SK-N-SH (cell line): ENCODE measurements at regions not wholly inside any gene's neighbourhood (a gene's known extent, or its start where the extent isn't known, plus 50 kb on each side); places are given as distances from the start of the nearest gene placed in this dataset.

ENCODE experiments used
- CTCF ChIA-PET: fragments of 300-600, 350-600 bp; formaldehyde crosslinking; extraction: SDS; loops from one replicate; lab custom pipeline; 2021; lab: Yijun Ruan, JAX
- POLR2A ChIA-PET: fragments of 350-600 bp; sonication (Branson Sonifier 250); formaldehyde crosslinking; extraction: SDS; loops from one replicate; lab custom pipeline; 2020; ENCODE audit warnings: antibody characterized with exemption, inconsistent platforms; lab: Yijun Ruan, JAX
- DNase-seq: peaks from one replicate; pipeline ENCODE4 v3.0.0; 2012
- H2AFZ ChIP-seq: fragments of 200-600 bp; sonication (generic); 2 replicates; pipeline ENCODE4 v1.8.1; 2016; ENCODE audit warnings: antibody characterized with exemption, mild to moderate bottlenecking, low read depth
- H3F3A ChIP-seq: fragments of 200-600 bp; sonication (generic); replicated peaks from 2 replicates; pipeline ENCODE3; 2016; ENCODE audit warnings: antibody characterized with exemption, mild to moderate bottlenecking; ENCODE audit not compliant: insufficient read depth
- H3K27ac ChIP-seq, 2 experiments: fragments of 200-500 bp in 1 of 2; fragments of 200-600 bp in 1 of 2; sonication (Bioruptor generic) in 1 of 2; sonication (generic), shearing (Covaris generic) in 1 of 2; 2 replicates each; pipeline versions ENCODE4 v1.5.1 to v1.6.1; 2014 to 2016; ENCODE audit warnings: low read depth in 2 of 2, inconsistent platforms in 1 of 2, low read length in 1 of 2, mild to moderate bottlenecking in 1 of 2, mixed read lengths in 1 of 2
- H3K27me3 ChIP-seq: fragments of 200-600 bp; sonication (generic), shearing (Covaris generic); 2 replicates; pipeline ENCODE4 v1.6.1; 2016; ENCODE audit warnings: mixed run types; ENCODE audit not compliant: insufficient read depth
- H3K36me3 ChIP-seq, 2 experiments: fragments of 200-500 bp in 1 of 2; fragments of 200-600 bp in 1 of 2; sonication (Bioruptor generic) in 1 of 2; sonication (generic) in 1 of 2; replicated peaks in 1 of 2; 2 replicates each; pipeline versions ENCODE3 to v1.5.1; 2014 to 2016; ENCODE audit warnings: low read length in 1 of 2, mild to moderate bottlenecking in 1 of 2; ENCODE audit not compliant: insufficient read depth in 2 of 2, control insufficient read depth in 1 of 2
- H3K4me1 ChIP-seq, 2 experiments: fragments of 200-500 bp in 1 of 2; fragments of 200-600 bp in 1 of 2; sonication (Bioruptor generic) in 1 of 2; sonication (generic), shearing (Covaris generic) in 1 of 2; 2 replicates each; pipeline versions ENCODE4 v1.5.1 to v1.6.1; 2014 to 2016; ENCODE audit warnings: low read depth in 1 of 2, low read length in 1 of 2, mixed run types in 1 of 2; ENCODE audit not compliant: insufficient read depth in 2 of 2, control insufficient read depth in 1 of 2
- H3K4me2 ChIP-seq: fragments of 200-600 bp; sonication (generic), shearing (Covaris generic); 2 replicates; pipeline ENCODE4 v1.6.1; 2017; ENCODE audit warnings: mixed run types
- H3K4me3 ChIP-seq, 2 experiments: fragments of 200-500 bp in 1 of 2; fragments of 200-600 bp in 1 of 2; sonication (Bioruptor generic) in 1 of 2; sonication (generic), shearing (Covaris generic) in 1 of 2; 2 replicates each; pipeline versions ENCODE4 v1.5.1 to v1.8.1; 2014 to 2016; ENCODE audit warnings: low read depth in 2 of 2, inconsistent platforms in 1 of 2, low read length in 1 of 2, mild to moderate bottlenecking in 1 of 2, mixed read lengths in 1 of 2, moderate library complexity in 1 of 2
- H3K79me2 ChIP-seq: fragments of 200-600 bp; sonication (generic); 2 replicates; pipeline ENCODE4 v1.8.1; 2017; ENCODE audit warnings: mild to moderate bottlenecking; ENCODE audit not compliant: insufficient read depth
- H3K9ac ChIP-seq: fragments of 200-600 bp; sonication (generic); 2 replicates; pipeline ENCODE4 v1.6.1; 2017; ENCODE audit warnings: mixed run types
- H3K9me2 ChIP-seq: fragments of 200-600 bp; sonication (generic); 2 replicates; pipeline ENCODE4 v1.6.1; 2017; ENCODE audit warnings: mixed run types
- H3K9me3 ChIP-seq: fragments of 200-600 bp; sonication (generic); 2 replicates; pipeline ENCODE4 v1.6.1; 2017; ENCODE audit warnings: mixed run types, mild to moderate bottlenecking, moderate library complexity
- H4K20me1 ChIP-seq: fragments of 200-600 bp; sonication (generic); 2 replicates; pipeline ENCODE4 v1.6.1; 2017; ENCODE audit warnings: mild to moderate bottlenecking, mixed run types; ENCODE audit not compliant: insufficient read depth
- CHD2 ChIP-seq: fragments of 150-350 bp; IDR thresholded peaks from 2 replicates; pipeline ENCODE4 v1.6.1; 2018; ENCODE audit warnings: low read length; ENCODE audit not compliant: partially characterized antibody
- EP300 ChIP-seq, 2 experiments: IDR thresholded peaks; 2 replicates each; pipeline versions ENCODE4 v1.4.0 to v1.6.1; 2012; ENCODE audit warnings: borderline replicate concordance in 1 of 2, low read depth in 1 of 2, low read length in 1 of 2
- EZH2phosphoT487 ChIP-seq: fragments of 200-600 bp; sonication (generic); IDR thresholded peaks from 2 replicates; pipeline ENCODE4 v1.6.1; 2017; ENCODE audit warnings: low read depth, mixed run types, mild to moderate bottlenecking, antibody characterized with exemption, moderate library complexity, borderline replicate concordance
- JUND ChIP-seq: IDR thresholded peaks from 2 replicates; pipeline ENCODE4 v1.4.0; 2012
- MEF2A ChIP-seq: IDR thresholded peaks from 2 replicates; pipeline ENCODE4 v1.4.0; 2012; ENCODE audit warnings: low read depth, borderline replicate concordance
- NFIC ChIP-seq: IDR thresholded peaks from 2 replicates; pipeline ENCODE4 v1.4.0; 2012; ENCODE audit warnings: borderline replicate concordance
- NRF1 ChIP-seq: IDR thresholded peaks from 2 replicates; pipeline ENCODE4 v1.6.1; 2012; ENCODE audit warnings: low read depth, mild to moderate bottlenecking, low read length
- TAF1 ChIP-seq: IDR thresholded peaks from 2 replicates; pipeline ENCODE4 v1.6.1; 2012; ENCODE audit warnings: low read depth, mild to moderate bottlenecking, low read length, moderate library complexity, borderline replicate concordance
- TCF12 ChIP-seq: IDR thresholded peaks from 2 replicates; pipeline ENCODE4 v1.4.0; 2012
- TEAD4 ChIP-seq: IDR thresholded peaks from 2 replicates; pipeline ENCODE4 v1.4.0; 2012; ENCODE audit warnings: mild to moderate bottlenecking, borderline replicate concordance; ENCODE audit not compliant: insufficient read depth
- WGBS: methylation state at CpG from one replicate; pipeline ENCODE4 v1.1.6; 2017; ENCODE audit warnings: low lambda C conversion rate; 5-methylcytosine and 5-hydroxymethylcytosine counted together
- TF ChIP-seq, protein P1 (sequence below): IDR thresholded peaks from 2 replicates; pipeline ENCODE4 v1.4.0; 2012; ENCODE audit warnings: low read depth, borderline replicate concordance
- TF ChIP-seq, protein P2 (sequence below): IDR thresholded peaks from 2 replicates; pipeline ENCODE4 v1.6.1; 2012; ENCODE audit warnings: mild to moderate bottlenecking, low read depth, low read length, moderate library complexity
- TF ChIP-seq, protein P3 (sequence below): IDR thresholded peaks from 2 replicates; pipeline ENCODE4; 2012

DNA sequence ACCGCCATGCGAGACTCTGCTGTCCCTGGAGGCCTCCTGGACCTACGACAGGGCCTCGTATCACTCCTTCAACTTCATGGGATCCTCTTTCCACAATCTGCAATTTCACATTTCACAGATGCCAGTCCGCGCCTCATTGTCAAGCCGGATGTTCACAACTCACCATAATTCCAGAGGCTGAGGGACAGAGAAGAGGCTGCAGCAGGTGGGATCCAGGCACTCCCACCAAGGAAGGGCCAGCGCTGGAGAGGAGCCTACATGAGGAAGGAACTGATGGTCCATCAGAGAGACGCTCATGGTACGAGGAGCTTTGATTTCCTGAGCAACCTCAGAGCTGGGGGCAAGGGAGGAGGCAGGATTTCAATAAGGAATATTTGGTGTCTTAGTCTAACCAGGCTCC is 495.0 kb downstream of the BRD1 start:
- TF ChIP-seq, protein P1, sequence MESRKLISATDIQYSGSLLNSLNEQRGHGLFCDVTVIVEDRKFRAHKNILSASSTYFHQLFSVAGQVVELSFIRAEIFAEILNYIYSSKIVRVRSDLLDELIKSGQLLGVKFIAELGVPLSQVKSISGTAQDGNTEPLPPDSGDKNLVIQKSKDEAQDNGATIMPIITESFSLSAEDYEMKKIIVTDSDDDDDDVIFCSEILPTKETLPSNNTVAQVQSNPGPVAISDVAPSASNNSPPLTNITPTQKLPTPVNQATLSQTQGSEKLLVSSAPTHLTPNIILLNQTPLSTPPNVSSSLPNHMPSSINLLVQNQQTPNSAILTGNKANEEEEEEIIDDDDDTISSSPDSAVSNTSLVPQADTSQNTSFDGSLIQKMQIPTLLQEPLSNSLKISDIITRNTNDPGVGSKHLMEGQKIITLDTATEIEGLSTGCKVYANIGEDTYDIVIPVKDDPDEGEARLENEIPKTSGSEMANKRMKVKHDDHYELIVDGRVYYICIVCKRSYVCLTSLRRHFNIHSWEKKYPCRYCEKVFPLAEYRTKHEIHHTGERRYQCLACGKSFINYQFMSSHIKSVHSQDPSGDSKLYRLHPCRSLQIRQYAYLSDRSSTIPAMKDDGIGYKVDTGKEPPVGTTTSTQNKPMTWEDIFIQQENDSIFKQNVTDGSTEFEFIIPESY: no peak
- TF ChIP-seq CHD2 (no peak), MEF2A (no peak), NFIC (no peak), EZH2phosphoT487 (no peak), TEAD4 (no peak), JUND (no peak), TCF12 (no peak), NRF1 (no peak), TAF1 (no peak), EP300 (IDR thresholded peaks at IDR 0.05; ENCODE audit: borderline replicate concordance in 1 of 2, low read depth in 1 of 2, low read length in 1 of 2) (no peak)
- TF ChIP-seq, protein P2, sequence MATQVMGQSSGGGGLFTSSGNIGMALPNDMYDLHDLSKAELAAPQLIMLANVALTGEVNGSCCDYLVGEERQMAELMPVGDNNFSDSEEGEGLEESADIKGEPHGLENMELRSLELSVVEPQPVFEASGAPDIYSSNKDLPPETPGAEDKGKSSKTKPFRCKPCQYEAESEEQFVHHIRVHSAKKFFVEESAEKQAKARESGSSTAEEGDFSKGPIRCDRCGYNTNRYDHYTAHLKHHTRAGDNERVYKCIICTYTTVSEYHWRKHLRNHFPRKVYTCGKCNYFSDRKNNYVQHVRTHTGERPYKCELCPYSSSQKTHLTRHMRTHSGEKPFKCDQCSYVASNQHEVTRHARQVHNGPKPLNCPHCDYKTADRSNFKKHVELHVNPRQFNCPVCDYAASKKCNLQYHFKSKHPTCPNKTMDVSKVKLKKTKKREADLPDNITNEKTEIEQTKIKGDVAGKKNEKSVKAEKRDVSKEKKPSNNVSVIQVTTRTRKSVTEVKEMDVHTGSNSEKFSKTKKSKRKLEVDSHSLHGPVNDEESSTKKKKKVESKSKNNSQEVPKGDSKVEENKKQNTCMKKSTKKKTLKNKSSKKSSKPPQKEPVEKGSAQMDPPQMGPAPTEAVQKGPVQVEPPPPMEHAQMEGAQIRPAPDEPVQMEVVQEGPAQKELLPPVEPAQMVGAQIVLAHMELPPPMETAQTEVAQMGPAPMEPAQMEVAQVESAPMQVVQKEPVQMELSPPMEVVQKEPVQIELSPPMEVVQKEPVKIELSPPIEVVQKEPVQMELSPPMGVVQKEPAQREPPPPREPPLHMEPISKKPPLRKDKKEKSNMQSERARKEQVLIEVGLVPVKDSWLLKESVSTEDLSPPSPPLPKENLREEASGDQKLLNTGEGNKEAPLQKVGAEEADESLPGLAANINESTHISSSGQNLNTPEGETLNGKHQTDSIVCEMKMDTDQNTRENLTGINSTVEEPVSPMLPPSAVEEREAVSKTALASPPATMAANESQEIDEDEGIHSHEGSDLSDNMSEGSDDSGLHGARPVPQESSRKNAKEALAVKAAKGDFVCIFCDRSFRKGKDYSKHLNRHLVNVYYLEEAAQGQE: no peak
- TF ChIP-seq, protein P3, sequence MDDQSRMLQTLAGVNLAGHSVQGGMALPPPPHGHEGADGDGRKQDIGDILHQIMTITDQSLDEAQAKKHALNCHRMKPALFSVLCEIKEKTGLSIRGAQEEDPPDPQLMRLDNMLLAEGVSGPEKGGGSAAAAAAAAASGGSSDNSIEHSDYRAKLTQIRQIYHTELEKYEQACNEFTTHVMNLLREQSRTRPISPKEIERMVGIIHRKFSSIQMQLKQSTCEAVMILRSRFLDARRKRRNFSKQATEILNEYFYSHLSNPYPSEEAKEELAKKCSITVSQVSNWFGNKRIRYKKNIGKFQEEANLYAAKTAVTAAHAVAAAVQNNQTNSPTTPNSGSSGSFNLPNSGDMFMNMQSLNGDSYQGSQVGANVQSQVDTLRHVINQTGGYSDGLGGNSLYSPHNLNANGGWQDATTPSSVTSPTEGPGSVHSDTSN: no peak
- H3K4me1 ChIP-seq: no peaks in the 10 kb centered on the region; a peak in 1 of 4 replicates
- H2AFZ ChIP-seq: no peak overlapping the region
- WGBS: 35% methylated on average over 8 of the region's 10 CpGs
- no peak overlapping the region for H3K4me2 ChIP-seq
- H3K27ac ChIP-seq: no peak overlapping the region
- H3K9me2 ChIP-seq: no peaks in the 10 kb centered on the region
- H3K9me3 ChIP-seq: no peaks in the 10 kb centered on the region
- DNase-seq: no peak
- no peaks in the 10 kb centered on the region for H3K79me2 ChIP-seq
- H3K27me3 ChIP-seq: no peaks in the 10 kb centered on the region; the same call in 1 of the 2 replicates
- H3K36me3 ChIP-seq: no peaks in the 10 kb centered on the region
- H3K9ac ChIP-seq: no peak overlapping the region
- H3F3A ChIP-seq: no peaks in the 10 kb centered on the region
- no peaks in the 10 kb centered on the region for H4K20me1 ChIP-seq
- no peak overlapping the region for H3K4me3 ChIP-seq
- ChIA-PET POLR2A (no interaction called here), CTCF (interaction anchor here (1.9 kb wide), 1 partner anchor 27 kb away, joined by 6 read pairs; no protein-coding TSS in a partner anchor)
